ENCODE measurements at regions not wholly inside any gene's neighbourhood (a gene's known extent, or its start where the extent isn't known, plus 50 kb on each side); places are given as distances from the start of the nearest gene placed in this dataset.
A peak's percentile ranks its signal among the peaks of the same experiment; 100 is the strongest.

- Mint-ChIP-seq H3K4me1 (ENCODE audit: unreplicated experiment) (no peaks in the 10 kb centered on the region), H3K36me3 (peaks cover 7% of the 10 kb centered on the region), H3K9me3 (no peaks in the 10 kb centered on the region), H3K27ac (peak overlapping the region; percentile 92), H3K4me3 (peak overlapping the region; percentile 69), H3K27me3 (no peaks in the 10 kb centered on the region)
- TF ChIP-seq CTCF (conservative IDR thresholded peaks at IDR 0.05), result no peak
- no peak for DNase-seq (ENCODE audit: extremely low spot score, unreplicated experiment)
These were observed 766.9 kb downstream of the XPNPEP1 start for GRCh38 chr10:109156396-109156795.

GRCh38 chr10:109149666-109150350 is 773.5 kb downstream of the XPNPEP1 start:
- Mint-ChIP-seq H3K36me3 (no peaks in the 10 kb centered on the region), H3K27ac (no peak overlapping the region), H3K4me1 (ENCODE audit: unreplicated experiment) (peaks cover 14% of the 10 kb centered on the region), H3K9me3 (peaks cover 13% of the 10 kb centered on the region), H3K27me3 (no peaks in the 10 kb centered on the region), H3K4me3 (no peak overlapping the region)
- DNase-seq (ENCODE audit: extremely low spot score, unreplicated experiment), result no peak
- TF ChIP-seq CTCF (conservative IDR thresholded peaks at IDR 0.05), result no peak

GRCh38 chr10:109127363-109127762 is 795.9 kb downstream of the XPNPEP1 start:
- no peak for TF ChIP-seq CTCF (conservative IDR thresholded peaks at IDR 0.05)
- Mint-ChIP-seq H3K27me3 (no peaks in the 10 kb centered on the region), H3K27ac (no peak overlapping the region), H3K4me1 (ENCODE audit: unreplicated experiment) (no peaks in the 10 kb centered on the region), H3K4me3 (no peak overlapping the region), H3K36me3 (no peaks in the 10 kb centered on the region), H3K9me3 (no peaks in the 10 kb centered on the region)
- DNase-seq (ENCODE audit: extremely low spot score, unreplicated experiment), result no peak

GRCh38 chr10:109126541-109126940 is 796.8 kb downstream of the XPNPEP1 start:
- H3K36me3 Mint-ChIP-seq, result no peaks in the 10 kb centered on the region
- no peaks in the 10 kb centered on the region for H3K27me3 Mint-ChIP-seq
- H3K4me3 Mint-ChIP-seq, result no peak overlapping the region
- TF ChIP-seq CTCF (conservative IDR thresholded peaks at IDR 0.05), result no peak
- H3K4me1 Mint-ChIP-seq (ENCODE audit: unreplicated experiment), result no peaks in the 10 kb centered on the region
- H3K27ac Mint-ChIP-seq, result no peak overlapping the region
- H3K9me3 Mint-ChIP-seq, result no peaks in the 10 kb centered on the region
- DNase-seq (ENCODE audit: extremely low spot score, unreplicated experiment), result no peak

GRCh38 chr10:109126016-109126415 is 797.3 kb downstream of the XPNPEP1 start:
- no peak for DNase-seq (ENCODE audit: extremely low spot score, unreplicated experiment)
- Mint-ChIP-seq H3K4me3 (no peak overlapping the region), H3K9me3 (no peaks in the 10 kb centered on the region), H3K27me3 (no peaks in the 10 kb centered on the region), H3K27ac (no peak overlapping the region), H3K36me3 (no peaks in the 10 kb centered on the region), H3K4me1 (ENCODE audit: unreplicated experiment) (no peaks in the 10 kb centered on the region)
- peak; percentile 41 for TF ChIP-seq CTCF (conservative IDR thresholded peaks at IDR 0.05)

All from type B pancreatic cell (in vitro differentiated cells).